ENCODE measurements at regions not wholly inside any gene's neighbourhood (a gene's known extent, or its start where the extent isn't known, plus 50 kb on each side); places are given as distances from the start of the nearest gene placed in this dataset.

- TF ChIP-seq POLR2AphosphoS5 (IDR thresholded peaks at IDR 0.05) (no peak), CTCF (IDR thresholded peaks at IDR 0.05) (no peak)
These were observed 1613.0 kb upstream of the LRRTM3 start for GRCh38 chr10:65312876-65313275.
